ENCODE measurements at regions not wholly inside any gene's neighbourhood (a gene's known extent, or its start where the extent isn't known, plus 50 kb on each side); places are given as distances from the start of the nearest gene placed in this dataset.

GRCh38 chr5:51034222-51034901 is 348.9 kb upstream of the ISL1 start:
- H3K27me3 ChIP-seq (ENCODE audit: low read length), result no peaks in the 10 kb centered on the region
- H3K9ac ChIP-seq (ENCODE audit: low read length), result no peak overlapping the region
- no peak overlapping the region for H2AFZ ChIP-seq (ENCODE audit: low read depth, low read length, severe bottlenecking)
- no peak overlapping the region for H3K4me3 ChIP-seq (ENCODE audit: insufficient read depth, low read length, poor library complexity, severe bottlenecking)
- H3K9me3 ChIP-seq (ENCODE audit: insufficient read depth, low read length), result no peaks in the 10 kb centered on the region
- TF ChIP-seq CTCF (IDR thresholded peaks at IDR 0.05; ENCODE audit: insufficient read depth, low read length, poor library complexity, severe bottlenecking) (no peak), EZH2phosphoT487 (conservative IDR thresholded peaks at IDR 0.05; ENCODE audit: low read length) (no peak)
- H3F3A ChIP-seq (ENCODE audit: insufficient read depth), result no peaks in the 10 kb centered on the region
- H3K79me2 ChIP-seq (ENCODE audit: insufficient read depth, low read length), result no peaks in the 10 kb centered on the region
- H4K20me1 ChIP-seq (ENCODE audit: low read depth, low read length), result no peaks in the 10 kb centered on the region
- no peaks in the 10 kb centered on the region for H3K9me2 ChIP-seq (replicated peaks; ENCODE audit: insufficient read depth, low read length)
- H3K4me2 ChIP-seq (ENCODE audit: low read depth, low read length, poor library complexity, severe bottlenecking), result no peak overlapping the region
- no peak overlapping the region for H3K27ac ChIP-seq (ENCODE audit: low read depth, low read length)
- H3K36me3 ChIP-seq (ENCODE audit: low read length), result no peaks in the 10 kb centered on the region

DNA sequence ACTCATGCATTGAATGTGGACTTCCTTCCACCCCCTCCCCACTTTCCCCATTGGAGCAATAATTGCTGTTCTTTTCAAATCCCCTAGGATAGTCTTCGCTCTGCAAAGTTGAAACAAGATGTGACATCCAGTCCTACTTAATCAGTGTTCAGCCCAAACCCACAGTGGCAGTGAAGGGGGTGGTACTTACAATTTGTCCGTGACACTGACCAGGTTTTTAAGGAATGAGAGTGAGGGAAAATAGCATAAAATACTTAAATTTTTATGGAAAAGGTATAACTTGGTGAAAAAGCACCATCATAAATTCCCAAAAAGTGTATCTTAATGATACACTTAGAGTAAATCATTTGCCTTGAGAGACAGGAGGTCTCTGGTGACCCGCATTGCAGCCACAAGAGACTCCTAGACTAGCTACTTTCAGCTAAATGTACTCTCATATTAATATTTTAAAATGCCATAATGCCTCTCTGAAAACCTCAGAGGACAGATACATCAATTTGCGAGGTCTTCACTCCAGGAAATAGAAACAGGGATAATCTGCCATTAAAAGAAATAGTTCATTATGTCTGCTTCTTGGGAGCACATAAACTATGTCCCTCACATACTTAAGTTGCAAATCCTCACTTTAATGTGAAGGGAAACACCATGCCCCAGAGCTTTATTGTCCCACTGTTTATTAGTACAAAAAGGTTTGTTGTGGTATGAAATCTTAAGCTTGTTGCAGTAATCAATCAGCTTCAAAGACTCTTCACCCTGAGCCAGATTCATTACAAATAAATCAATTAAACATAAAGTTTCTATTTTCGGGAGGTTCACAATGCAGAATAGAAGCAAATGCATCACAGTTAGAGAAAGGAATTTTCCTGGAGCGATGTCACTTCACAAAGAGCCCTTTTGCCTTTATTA is 343.6 kb upstream of the ISL1 start:
- TF ChIP-seq CTCF (IDR thresholded peaks at IDR 0.05; ENCODE audit: insufficient read depth, low read length, poor library complexity, severe bottlenecking) (no peak), EZH2phosphoT487 (conservative IDR thresholded peaks at IDR 0.05; ENCODE audit: low read length) (no peak)
- Histone ChIP-seq H2AFZ (ENCODE audit: low read depth, low read length, severe bottlenecking) (no peak overlapping the region), H3K9me2 (replicated peaks; ENCODE audit: insufficient read depth, low read length) (no peaks in the 10 kb centered on the region), H3K9me3 (ENCODE audit: insufficient read depth, low read length) (no peaks in the 10 kb centered on the region), H3K4me2 (ENCODE audit: low read depth, low read length, poor library complexity, severe bottlenecking) (no peak overlapping the region), H4K20me1 (ENCODE audit: low read depth, low read length) (no peaks in the 10 kb centered on the region), H3K79me2 (ENCODE audit: insufficient read depth, low read length) (no peaks in the 10 kb centered on the region), H3F3A (ENCODE audit: insufficient read depth) (no peaks in the 10 kb centered on the region), H3K27ac (ENCODE audit: low read depth, low read length) (no peak overlapping the region), H3K27me3 (ENCODE audit: low read length) (no peaks in the 10 kb centered on the region), H3K4me3 (ENCODE audit: insufficient read depth, low read length, poor library complexity, severe bottlenecking) (no peak overlapping the region), H3K36me3 (ENCODE audit: low read length) (no peaks in the 10 kb centered on the region), H3K9ac (ENCODE audit: low read length) (no peak overlapping the region)

DNA sequence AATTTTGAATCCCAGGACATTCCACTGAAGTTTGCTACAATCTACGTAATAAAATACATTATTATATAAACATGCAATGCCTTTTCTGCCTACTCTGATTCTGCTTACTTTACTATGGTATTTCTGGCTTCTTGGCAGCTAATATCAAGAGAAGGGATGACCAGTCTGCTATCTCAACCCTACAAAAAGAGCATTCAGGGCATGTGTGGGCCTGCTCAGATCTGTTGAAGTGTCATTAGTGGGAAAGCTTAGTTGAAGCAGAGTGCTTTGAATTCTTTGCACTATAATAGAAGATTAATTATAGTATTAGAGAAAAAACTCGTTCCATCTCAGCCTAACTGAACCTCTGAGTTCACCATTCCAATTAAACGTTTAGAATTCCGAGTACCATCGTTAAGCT is 339.5 kb upstream of the ISL1 start:
- H3K27ac ChIP-seq (ENCODE audit: low read depth, low read length), result no peak overlapping the region
- H3K9ac ChIP-seq (ENCODE audit: low read length), result no peak overlapping the region
- no peaks in the 10 kb centered on the region for H3K9me2 ChIP-seq (replicated peaks; ENCODE audit: insufficient read depth, low read length)
- no peak overlapping the region for H3K4me2 ChIP-seq (ENCODE audit: low read depth, low read length, poor library complexity, severe bottlenecking)
- H3F3A ChIP-seq (ENCODE audit: insufficient read depth), result no peaks in the 10 kb centered on the region
- H3K27me3 ChIP-seq (ENCODE audit: low read length), result no peaks in the 10 kb centered on the region
- no peaks in the 10 kb centered on the region for H3K36me3 ChIP-seq (ENCODE audit: low read length)
- no peaks in the 10 kb centered on the region for H3K79me2 ChIP-seq (ENCODE audit: insufficient read depth, low read length)
- H3K9me3 ChIP-seq (ENCODE audit: insufficient read depth, low read length), result no peaks in the 10 kb centered on the region
- H3K4me3 ChIP-seq (ENCODE audit: insufficient read depth, low read length, poor library complexity, severe bottlenecking), result no peak overlapping the region
- no peak overlapping the region for H2AFZ ChIP-seq (ENCODE audit: low read depth, low read length, severe bottlenecking)
- TF ChIP-seq EZH2phosphoT487 (conservative IDR thresholded peaks at IDR 0.05; ENCODE audit: low read length), result no peak
- no peak for TF ChIP-seq CTCF (IDR thresholded peaks at IDR 0.05; ENCODE audit: insufficient read depth, low read length, poor library complexity, severe bottlenecking)
- no peaks in the 10 kb centered on the region for H4K20me1 ChIP-seq (ENCODE audit: low read depth, low read length)
